Naive thymus-derived CD4-positive, alpha-beta T cell (primary cell): ENCODE measurements at regions not wholly inside any gene's neighbourhood (a gene's known extent, or its start where the extent isn't known, plus 50 kb on each side); places are given as distances from the start of the nearest gene placed in this dataset.

ENCODE experiments used
- ATAC-seq: fragments of 150-1000 bp; cut with Tn5 transposase; 2 replicates; pipeline ENCODE4 v1.10.0; 2021; ENCODE audit warnings: mild to moderate bottlenecking, moderate library complexity
- CTCF ChIA-PET: fragments of 350-600 bp; sonication (Branson Sonifier 250); formaldehyde crosslinking; loops from one replicate; lab custom pipeline; 2021; ENCODE audit warnings: antibody characterized with exemption; lab: Charles Lee
- POLR2A ChIA-PET: fragments of 350-600 bp; sonication (Branson Sonifier 250); formaldehyde crosslinking; loops from one replicate; lab custom pipeline; 2021; ENCODE audit warnings: antibody characterized with exemption, inconsistent platforms; lab: Charles Lee
- DNase-seq, 9 donors: peaks; one replicate each; pipeline versions ENCODE4 v3.0.0 to v3.0.0-alpha.2; 2020 to 2022; ENCODE audit warnings: mixed read lengths in 1 of 9
- H3K27ac ChIP-seq: one replicate; pipeline ENCODE4 v1.7.0; 2013; ENCODE audit warnings: mild to moderate bottlenecking, low read depth, low read length, moderate library complexity
- H3K27me3 ChIP-seq, 2 donors: one replicate each; pipeline ENCODE4 v1.7.0; 2013; ENCODE audit warnings: low read length in 2 of 2, mild to moderate bottlenecking in 2 of 2, moderate library complexity in 2 of 2; ENCODE audit not compliant: control insufficient read depth in 2 of 2, insufficient read depth in 2 of 2
- H3K36me3 ChIP-seq, 3 experiments: 1 replicate in 2 of 3; 2 replicates in 1 of 3; pipeline ENCODE4 v1.7.0; 2013; ENCODE audit warnings: low read length in 3 of 3, mild to moderate bottlenecking in 3 of 3, moderate library complexity in 1 of 3; ENCODE audit not compliant: insufficient read depth in 3 of 3, control insufficient read depth in 2 of 3
- H3K4me1 ChIP-seq, 2 donors: one replicate each; pipeline ENCODE4 v1.7.0; 2013; ENCODE audit warnings: low read length in 2 of 2, mild to moderate bottlenecking in 2 of 2, moderate library complexity in 1 of 2; ENCODE audit not compliant: control insufficient read depth in 2 of 2, insufficient read depth in 2 of 2
- H3K4me3 ChIP-seq: 2 replicates; pipeline ENCODE4 v1.7.0; 2013; ENCODE audit warnings: mild to moderate bottlenecking, low read length
- H3K9me3 ChIP-seq, 3 experiments: 1 replicate in 2 of 3; 2 replicates in 1 of 3; pipeline ENCODE4 v1.7.0; 2013; ENCODE audit warnings: low read length in 3 of 3; ENCODE audit not compliant: control insufficient read depth in 2 of 3
- H3K27ac Mint-ChIP-seq, 9 donors: one replicate each; pipeline ENCODE4 v1.8.0; 2020 to 2022; ENCODE audit warnings: mixed read lengths in 9 of 9, mild to moderate bottlenecking in 8 of 9, moderate library complexity in 5 of 9, inconsistent platforms in 2 of 9
- H3K27me3 Mint-ChIP-seq, 5 donors: one replicate each; pipeline ENCODE4 v1.8.0; 2021 to 2022; ENCODE audit warnings: mixed read lengths in 5 of 5, mild to moderate bottlenecking in 1 of 5
- H3K36me3 Mint-ChIP-seq, 5 donors: one replicate each; pipeline ENCODE4 v1.8.0; 2020 to 2022; ENCODE audit warnings: mixed read lengths in 5 of 5, mild to moderate bottlenecking in 3 of 5, inconsistent platforms in 1 of 5
- H3K4me1 Mint-ChIP-seq, 7 donors: one replicate each; pipeline ENCODE4 v1.8.0; 2020 to 2022; ENCODE audit warnings: mixed read lengths in 7 of 7, mild to moderate bottlenecking in 3 of 7, inconsistent platforms in 1 of 7
- H3K4me3 Mint-ChIP-seq, 10 donors: one replicate each; pipeline ENCODE4 v1.8.0; 2020 to 2022; ENCODE audit warnings: mild to moderate bottlenecking in 10 of 10, mixed read lengths in 10 of 10, moderate library complexity in 6 of 10, inconsistent platforms in 2 of 10
- H3K9me3 Mint-ChIP-seq, 11 donors: one replicate each; pipeline ENCODE4 v1.8.0; 2020 to 2022; ENCODE audit warnings: mixed read lengths in 11 of 11, mild to moderate bottlenecking in 4 of 11, inconsistent platforms in 1 of 11, moderate library complexity in 1 of 11
- intact Hi-C, 2 donors: fragments of 100-400 bp; cut with micrococcal nuclease; formaldehyde crosslinking; loops; one replicate each; pipeline ENCODE4 v1.15.1; 2023

DNA sequence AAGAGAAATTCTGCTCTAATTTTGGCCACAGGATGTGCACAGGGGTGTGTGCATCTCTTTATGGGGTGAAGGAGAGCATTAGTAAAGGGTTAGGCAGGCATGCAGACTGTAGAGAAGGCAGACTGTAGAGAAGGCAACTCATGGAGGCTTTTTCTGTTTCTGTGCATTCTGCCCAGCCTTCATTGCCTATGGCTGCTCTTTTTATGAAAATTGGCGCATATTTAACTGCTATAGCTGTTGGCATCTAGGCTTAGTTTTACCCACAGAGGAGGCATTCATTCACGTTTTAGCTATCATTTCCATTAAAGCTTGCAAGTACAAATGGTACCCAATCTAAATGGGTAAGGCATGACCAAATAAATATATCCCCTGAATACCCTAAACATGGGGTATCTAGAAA lies 286.8 kb upstream of the ID4 start:
- intact Hi-C loops, result no loop called here
- Mint-ChIP-seq H3K27me3 (no peaks in the 10 kb centered on the region), H3K27ac (no peak overlapping the region), H3K36me3 (no peaks in the 10 kb centered on the region), H3K4me1 (no peaks in the 10 kb centered on the region), H3K4me3 (no peak overlapping the region), H3K9me3 (peaks cover 0 to 10% (median 3%) of the 10 kb centered on the region in 11 donors)
- Histone ChIP-seq H3K36me3 (no peaks in the 10 kb centered on the region), H3K9me3 (no peaks in the 10 kb centered on the region), H3K4me3 (no peak overlapping the region), H3K27ac (no peak overlapping the region), H3K27me3 (no peaks in the 10 kb centered on the region), H3K4me1 (no peaks in the 10 kb centered on the region)
- DNase-seq (no peak), ATAC-seq (no peak)
- POLR2A ChIA-PET, result no interaction called here
- CTCF ChIA-PET, result no interaction called here

DNA sequence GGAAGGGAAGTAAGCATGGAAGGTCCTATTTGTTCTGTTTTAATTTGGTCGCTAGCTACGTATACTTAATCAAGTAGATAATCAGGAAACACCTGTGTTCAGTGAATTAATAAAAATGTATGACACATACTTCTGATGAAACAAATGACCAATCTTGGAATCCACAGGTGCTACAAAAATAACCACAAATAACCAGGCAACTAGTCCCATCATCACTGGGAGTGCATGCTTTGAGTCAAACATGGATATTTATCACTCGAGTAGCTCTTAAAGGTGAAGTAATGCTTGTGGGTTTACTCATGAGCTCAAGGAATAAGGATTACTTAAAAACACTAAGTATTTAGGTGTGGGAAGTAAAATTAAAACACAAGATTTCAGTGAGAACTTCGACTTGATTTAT lies 285.6 kb upstream of the ID4 start:
- Mint-ChIP-seq H3K27me3 (no peaks in the 10 kb centered on the region), H3K4me1 (no peaks in the 10 kb centered on the region), H3K36me3 (no peaks in the 10 kb centered on the region), H3K27ac (no peak overlapping the region), H3K4me3 (no peak overlapping the region), H3K9me3 (peaks cover 0 to 10% (median 3%) of the 10 kb centered on the region in 11 donors)
- ChIA-PET POLR2A (no interaction called here), CTCF (no interaction called here)
- intact Hi-C loops, result no loop called here
- Histone ChIP-seq H3K36me3 (no peaks in the 10 kb centered on the region), H3K4me3 (no peak overlapping the region), H3K27ac (no peak overlapping the region), H3K4me1 (no peaks in the 10 kb centered on the region), H3K9me3 (no peaks in the 10 kb centered on the region), H3K27me3 (no peaks in the 10 kb centered on the region)
- DNase-seq (no peak), ATAC-seq (no peak)

DNA sequence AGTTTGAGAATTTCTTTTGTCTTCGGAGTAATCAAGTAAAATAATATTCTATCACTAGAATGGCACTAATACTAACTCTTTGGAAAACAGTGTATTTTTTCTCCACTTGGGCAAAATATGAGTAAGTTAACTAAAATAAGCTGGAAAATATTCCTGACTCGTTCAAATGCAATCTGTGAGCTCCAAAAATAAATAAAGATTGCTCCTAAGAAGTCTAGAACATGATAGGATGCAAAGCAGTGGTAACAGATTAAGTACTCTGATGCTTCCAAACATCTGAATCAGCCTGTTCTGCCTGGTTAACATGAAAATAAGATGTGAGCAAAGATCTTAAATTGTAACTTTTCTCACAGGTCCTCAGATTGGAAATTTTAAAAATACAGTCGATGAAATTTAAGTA lies 285.1 kb upstream of the ID4 start:
- H3K4me3 ChIP-seq, result no peak overlapping the region

DNA sequence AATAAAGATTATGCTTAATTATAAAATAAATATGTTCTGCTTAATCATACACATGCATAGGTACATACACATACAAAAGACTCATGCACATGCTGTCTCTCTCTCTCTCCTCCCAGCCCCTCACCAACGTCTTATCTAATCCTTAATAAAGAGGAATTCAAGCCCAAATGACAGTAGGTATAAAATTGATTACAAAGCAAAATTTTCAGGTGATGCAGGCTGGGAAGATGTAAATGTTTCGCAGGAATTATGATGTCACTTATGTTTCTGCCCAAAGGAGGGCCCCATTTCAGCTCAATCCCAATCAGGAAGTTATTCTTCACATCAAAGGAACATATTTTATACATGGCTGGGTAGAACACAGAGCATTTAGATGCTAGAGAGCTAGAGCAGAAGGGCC lies 284.6 kb upstream of the ID4 start:
- intact Hi-C loops, result no loop called here
- H3K9me3 Mint-ChIP-seq, result peaks cover 0 to 10% (median 3%) of the 10 kb centered on the region in 11 donors
- DNase-seq (no peak), ATAC-seq (no peak)
- POLR2A ChIA-PET, result no interaction called here
- no peak overlapping the region for H3K4me3 Mint-ChIP-seq
- Histone ChIP-seq H3K4me1 (no peaks in the 10 kb centered on the region), H3K9me3 (no peaks in the 10 kb centered on the region), H3K4me3 (no peak overlapping the region), H3K27ac (no peak overlapping the region), H3K27me3 (no peaks in the 10 kb centered on the region), H3K36me3 (no peaks in the 10 kb centered on the region)
- H3K4me1 Mint-ChIP-seq, result no peaks in the 10 kb centered on the region
- no peaks in the 10 kb centered on the region for H3K36me3 Mint-ChIP-seq
- H3K27ac Mint-ChIP-seq, result no peak overlapping the region
- CTCF ChIA-PET, result no interaction called here
- H3K27me3 Mint-ChIP-seq, result no peaks in the 10 kb centered on the region

More for the DNA sequence above, 285.1 kb upstream of the ID4 start:
- CTCF ChIA-PET, result no interaction called here
- Mint-ChIP-seq H3K27ac (no peak overlapping the region), H3K4me3 (no peak overlapping the region), H3K36me3 (no peaks in the 10 kb centered on the region), H3K9me3 (peaks cover 0 to 10% (median 3%) of the 10 kb centered on the region in 11 donors), H3K4me1 (no peaks in the 10 kb centered on the region), H3K27me3 (no peaks in the 10 kb centered on the region)
- POLR2A ChIA-PET, result no interaction called here
- H3K36me3 ChIP-seq, result no peaks in the 10 kb centered on the region
- no peaks in the 10 kb centered on the region for H3K9me3 ChIP-seq
- no peak overlapping the region for H3K27ac ChIP-seq
- DNase-seq, result no peak
- ATAC-seq, result no peak
- H3K27me3 ChIP-seq, result no peaks in the 10 kb centered on the region
- no peaks in the 10 kb centered on the region for H3K4me1 ChIP-seq
- intact Hi-C loops, result no loop called here

DNA sequence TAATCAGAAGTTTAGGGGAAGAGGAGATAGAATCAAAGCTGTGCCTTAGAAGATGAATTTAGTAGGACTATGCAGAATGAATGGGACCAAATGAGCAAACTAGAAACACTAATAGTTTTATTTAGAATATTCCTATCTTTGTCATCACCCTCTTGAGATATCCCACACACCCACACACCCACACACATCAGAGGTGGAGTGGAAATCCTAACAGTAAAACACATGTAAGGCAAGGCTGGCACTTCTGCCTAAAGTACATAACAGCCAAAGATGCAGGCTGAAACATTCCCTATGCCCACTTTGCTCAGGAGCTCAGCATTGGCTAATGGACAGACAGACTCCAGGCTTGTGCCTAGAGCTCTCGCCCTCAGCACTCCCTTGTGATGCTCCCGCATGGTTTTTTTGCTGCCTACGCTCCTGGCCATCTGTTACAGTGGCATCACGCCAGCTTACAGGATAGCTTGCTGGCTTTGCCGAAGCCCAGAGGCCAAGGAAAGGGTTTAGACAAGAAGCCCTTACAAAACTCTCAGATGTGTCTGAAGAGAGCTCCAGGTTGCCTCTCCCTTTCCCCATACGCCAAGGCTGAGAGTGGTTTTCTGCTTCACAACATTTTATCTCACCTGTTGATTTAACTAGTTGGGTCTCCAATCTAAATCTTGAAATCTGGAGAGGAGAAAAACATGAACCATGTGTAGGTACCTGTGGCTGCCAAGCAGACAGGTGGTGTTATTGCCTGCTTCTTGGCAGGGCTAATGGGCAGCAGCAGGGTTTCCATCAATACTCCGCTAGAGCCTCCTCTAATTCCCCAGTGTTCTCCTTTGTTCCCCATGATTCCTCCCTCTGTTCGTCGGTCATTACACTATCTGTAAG lies 282.6 kb upstream of the ID4 start:
- Histone ChIP-seq H3K36me3 (no peaks in the 10 kb centered on the region), H3K27ac (no peak overlapping the region), H3K4me3 (no peak overlapping the region), H3K9me3 (no peaks in the 10 kb centered on the region), H3K4me1 (no peaks in the 10 kb centered on the region), H3K27me3 (no peaks in the 10 kb centered on the region)
- Mint-ChIP-seq H3K27ac (no peak overlapping the region), H3K4me3 (no peak overlapping the region), H3K4me1 (no peaks in the 10 kb centered on the region), H3K36me3 (no peaks in the 10 kb centered on the region), H3K27me3 (no peaks in the 10 kb centered on the region), H3K9me3 (peaks cover 0 to 15% (median 5%) of the 10 kb centered on the region in 11 donors)
- ChIA-PET CTCF (no interaction called here), POLR2A (no interaction called here)
- ATAC-seq, result no peak
- intact Hi-C loops, result no loop called here
- DNase-seq, result no peak

DNA sequence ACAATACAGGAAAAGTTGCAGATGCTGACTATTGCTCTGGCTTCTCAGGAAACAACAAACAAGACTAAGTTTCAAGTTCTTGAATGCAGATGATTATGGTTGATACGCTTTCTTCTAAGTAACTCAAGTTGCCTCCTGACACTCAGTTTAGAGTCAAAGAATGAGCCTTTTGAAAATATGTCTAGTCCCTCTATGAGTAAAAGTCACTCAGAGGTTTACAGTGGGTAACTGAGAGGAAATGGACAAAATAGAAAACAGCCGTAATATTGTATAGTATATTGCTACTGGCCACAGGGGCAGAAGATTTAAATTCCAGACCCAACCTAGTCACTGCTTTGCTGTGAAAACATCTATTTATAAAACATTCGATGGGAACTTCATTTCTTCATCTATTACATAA lies 280.0 kb upstream of the ID4 start:
- H3K27ac ChIP-seq, result no peak overlapping the region
- Mint-ChIP-seq H3K4me3 (no peak overlapping the region), H3K9me3 (peaks cover 0 to 15% (median 8%) of the 10 kb centered on the region in 11 donors), H3K27me3 (no peaks in the 10 kb centered on the region), H3K27ac (no peak overlapping the region), H3K36me3 (peaks cover 0 to 3% (median 0%) of the 10 kb centered on the region in 5 donors), H3K4me1 (no peaks in the 10 kb centered on the region)
- intact Hi-C loops, result no loop called here
- ATAC-seq, result no peak
- no peak for DNase-seq
- no peak overlapping the region for H3K4me3 ChIP-seq
- no peaks in the 10 kb centered on the region for H3K36me3 ChIP-seq
- ChIA-PET POLR2A (no interaction called here), CTCF (no interaction called here)
- H3K4me1 ChIP-seq, result no peaks in the 10 kb centered on the region
- H3K9me3 ChIP-seq, result peaks cover 0 to 4% (median 0%) of the 10 kb centered on the region in 3 experiments
- H3K27me3 ChIP-seq, result no peaks in the 10 kb centered on the region

DNA sequence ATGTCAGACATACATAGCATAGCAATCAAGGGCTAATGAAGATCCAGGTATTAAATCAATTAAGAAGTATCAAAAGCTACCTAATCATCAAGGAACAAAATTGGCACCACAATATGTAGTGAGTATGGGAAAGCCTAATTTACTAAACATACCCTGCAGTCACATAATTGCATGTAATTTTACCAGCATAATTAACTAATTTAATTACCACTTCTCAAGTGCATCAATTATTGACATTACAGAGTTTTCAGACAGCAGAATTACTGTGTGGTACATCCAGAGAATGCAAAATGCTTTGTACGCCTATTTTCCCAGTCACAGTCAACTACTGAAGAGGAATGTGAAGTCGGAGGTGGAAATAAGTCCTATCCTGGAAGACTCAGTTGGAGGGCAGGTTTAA lies 279.0 kb upstream of the ID4 start:
- Mint-ChIP-seq H3K36me3 (peaks cover 0 to 3% (median 0%) of the 10 kb centered on the region in 5 donors), H3K4me1 (no peaks in the 10 kb centered on the region), H3K9me3 (peaks cover 0 to 15% (median 5%) of the 10 kb centered on the region in 11 donors), H3K4me3 (no peak overlapping the region), H3K27me3 (no peaks in the 10 kb centered on the region), H3K27ac (no peak overlapping the region)
- POLR2A ChIA-PET, result no interaction called here
- Histone ChIP-seq H3K4me1 (no peaks in the 10 kb centered on the region), H3K9me3 (peaks cover 0 to 4% (median 0%) of the 10 kb centered on the region in 3 experiments), H3K27ac (no peak overlapping the region), H3K4me3 (no peak overlapping the region), H3K36me3 (no peaks in the 10 kb centered on the region), H3K27me3 (no peaks in the 10 kb centered on the region)
- ATAC-seq (no peak), DNase-seq (no peak)
- intact Hi-C loops, result no loop called here
- CTCF ChIA-PET, result no interaction called here
